CD14-positive monocyte (primary cell): ENCODE measurements at regions not wholly inside any gene's neighbourhood (a gene's known extent, or its start where the extent isn't known, plus 50 kb on each side); places are given as distances from the start of the nearest gene placed in this dataset.

ENCODE experiments used
- DNase-seq, 3 donors: peaks; one replicate each; pipeline ENCODE4 v3.0.0-alpha.2; 2011 to 2022
- H2AFZ ChIP-seq: 2 replicates; pipeline ENCODE4 v1.6.0; 2012; ENCODE audit warnings: mild to moderate bottlenecking, low read depth, low read length, inconsistent platforms; ENCODE audit not compliant: insufficient read depth, poor library complexity, severe bottlenecking
- H3K27ac ChIP-seq, 2 donors: 1 replicate in 1 of 2; 2 replicates in 1 of 2; pipeline ENCODE4 v1.5.1; 2012 to 2013; ENCODE audit warnings: low read length in 2 of 2, control low read depth in 1 of 2, inconsistent platforms in 1 of 2, low read depth in 1 of 2, mild to moderate bottlenecking in 1 of 2
- H3K27me3 ChIP-seq, 2 donors: one replicate each; pipeline versions ENCODE4 v1.6.0 to v1.6.1; 2011 to 2013; ENCODE audit warnings: low read length in 2 of 2; ENCODE audit not compliant: control insufficient read depth in 2 of 2, insufficient read depth in 2 of 2
- H3K36me3 ChIP-seq, 2 donors: replicated peaks in 1 of 2; 1 replicate in 1 of 2; 2 replicates in 1 of 2; pipeline versions ENCODE4 v1.5.1 to v1.6.1; 2012 to 2013; ENCODE audit warnings: low read length in 2 of 2, control low read depth in 1 of 2, inconsistent platforms in 1 of 2, mild to moderate bottlenecking in 1 of 2; ENCODE audit not compliant: insufficient read depth in 2 of 2, control insufficient read depth in 1 of 2
- H3K4me1 ChIP-seq, 2 donors: 1 replicate in 1 of 2; 2 replicates in 1 of 2; pipeline versions ENCODE4 v1.5.1 to v1.6.1; 2012 to 2013; ENCODE audit warnings: low read length in 2 of 2, control low read depth in 1 of 2, inconsistent platforms in 1 of 2, mild to moderate bottlenecking in 1 of 2, moderate library complexity in 1 of 2; ENCODE audit not compliant: insufficient read depth in 2 of 2, control insufficient read depth in 1 of 2
- H3K4me2 ChIP-seq: replicated peaks from 2 replicates; pipeline ENCODE3; 2012; ENCODE audit warnings: low read length, moderate library complexity, mild to moderate bottlenecking; ENCODE audit not compliant: poor library complexity, severe bottlenecking; ENCODE audit errors: extremely low read depth
- H3K4me3 ChIP-seq, 3 experiments: fragments of 200-600 bp in 1 of 3; sonication (generic) in 1 of 3; replicated peaks in 1 of 3; 1 replicate in 2 of 3; 2 replicates in 1 of 3; pipeline ENCODE4 v1.5.1; 2011 to 2013; ENCODE audit warnings: low read length in 3 of 3, mild to moderate bottlenecking in 3 of 3, control low read depth in 2 of 3, low read depth in 2 of 3, inconsistent platforms in 1 of 3, moderate library complexity in 1 of 3
- H3K79me2 ChIP-seq: 2 replicates; pipeline ENCODE4 v1.6.0; 2012; ENCODE audit warnings: mild to moderate bottlenecking, control low read depth, inconsistent platforms, low read length, moderate library complexity; ENCODE audit not compliant: insufficient read depth
- H3K9ac ChIP-seq: 2 replicates; pipeline ENCODE4 v1.6.0; 2017; ENCODE audit warnings: low read length, mild to moderate bottlenecking; ENCODE audit not compliant: insufficient read depth, poor library complexity, severe bottlenecking
- H3K9me3 ChIP-seq, 2 donors: replicated peaks in 1 of 2; 1 replicate in 1 of 2; 2 replicates in 1 of 2; pipeline versions ENCODE4 v1.5.1 to v1.6.1; 2012 to 2013; ENCODE audit warnings: low read length in 2 of 2, control low read depth in 1 of 2; ENCODE audit not compliant: control insufficient read depth in 1 of 2, insufficient read depth in 1 of 2
- H4K20me1 ChIP-seq: 2 replicates; pipeline ENCODE4 v1.6.0; 2012; ENCODE audit warnings: mild to moderate bottlenecking, low read length, control low read depth, moderate library complexity; ENCODE audit not compliant: insufficient read depth
- H3K27ac Mint-ChIP-seq, 7 donors: one replicate each; pipeline ENCODE4 v1.8.0; 2020; ENCODE audit warnings: mild to moderate bottlenecking in 7 of 7, mixed read lengths in 7 of 7, moderate library complexity in 6 of 7, inconsistent platforms in 2 of 7
- H3K27me3 Mint-ChIP-seq, 3 donors: one replicate each; pipeline ENCODE4 v1.8.0; 2021 to 2022; ENCODE audit warnings: low read depth in 3 of 3, mild to moderate bottlenecking in 3 of 3, mixed read lengths in 3 of 3, moderate library complexity in 3 of 3, inconsistent platforms in 1 of 3
- H3K36me3 Mint-ChIP-seq, 2 donors: one replicate each; pipeline ENCODE4 v1.8.0; 2020; ENCODE audit warnings: mixed read lengths in 2 of 2, inconsistent platforms in 1 of 2, mild to moderate bottlenecking in 1 of 2
- H3K4me1 Mint-ChIP-seq: one replicate; pipeline ENCODE4 v1.8.0; 2020; ENCODE audit warnings: mild to moderate bottlenecking, mixed read lengths
- H3K4me3 Mint-ChIP-seq, 2 donors: one replicate each; pipeline ENCODE4 v1.8.0; 2020; ENCODE audit warnings: mild to moderate bottlenecking in 2 of 2, mixed read lengths in 2 of 2, moderate library complexity in 1 of 2
- H3K9me3 Mint-ChIP-seq, 7 donors: one replicate each; pipeline ENCODE4 v1.8.0; 2020 to 2022; ENCODE audit warnings: mixed read lengths in 7 of 7, mild to moderate bottlenecking in 6 of 7, moderate library complexity in 6 of 7, inconsistent platforms in 2 of 7
- WGBS: methylation state at CpG from one replicate; pipeline ENCODE4 v1.1.5; 2013; ENCODE audit warnings: missing lambda C conversion rate; ENCODE audit not compliant: insufficient coverage; 5-methylcytosine and 5-hydroxymethylcytosine counted together
- intact Hi-C, 2 donors: fragments of 100-400 bp; cut with micrococcal nuclease; formaldehyde crosslinking; loops; one replicate each; pipeline versions ENCODE4 v1.15.0 to v1.15.1; 2023
- TF ChIP-seq, protein P1 (sequence below): fragments of 200-600 bp; IDR thresholded peaks from one replicate; pipeline ENCODE4 v1.8.0; 2022; ENCODE audit warnings: antibody characterized with exemption, mild to moderate bottlenecking

DNA sequence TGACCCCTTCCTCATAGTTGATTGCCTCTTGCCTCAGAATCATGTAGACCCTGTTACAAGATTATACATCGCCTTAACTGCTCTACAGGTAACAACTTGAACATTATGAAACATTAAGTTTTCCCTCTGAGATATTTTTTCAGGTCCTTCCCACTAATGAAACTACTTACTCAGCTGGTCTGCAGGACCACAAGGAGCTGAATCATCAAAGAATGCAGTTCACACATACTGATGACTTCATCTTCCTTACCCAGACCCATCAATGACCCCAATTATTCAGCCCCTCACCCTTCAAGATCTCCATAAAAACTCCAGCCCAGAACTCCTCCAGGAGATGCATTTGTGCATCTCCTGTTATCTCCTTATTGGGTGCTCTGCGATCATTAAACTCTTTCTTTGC is 720.9 kb downstream of the RAPGEF2 start:
- Mint-ChIP-seq H3K4me1 (no peaks in the 10 kb centered on the region), H3K27me3 (no peaks in the 10 kb centered on the region), H3K4me3 (no peak overlapping the region), H3K27ac (no peak overlapping the region), H3K9me3 (peaks cover 0 to 14% (median 4%) of the 10 kb centered on the region in 7 donors), H3K36me3 (no peaks in the 10 kb centered on the region)
- Histone ChIP-seq H4K20me1 (no peaks in the 10 kb centered on the region), H3K4me3 (no peak overlapping the region), H3K36me3 (no peaks in the 10 kb centered on the region), H3K27me3 (no peaks in the 10 kb centered on the region), H3K4me2 (no peak overlapping the region), H3K4me1 (no peaks in the 10 kb centered on the region), H3K9me3 (no peaks in the 10 kb centered on the region), H3K27ac (no peak overlapping the region), H2AFZ (no peak overlapping the region), H3K9ac (no peak overlapping the region), H3K79me2 (no peaks in the 10 kb centered on the region)
- no peak for DNase-seq
- intact Hi-C loops, result no loop called here
- WGBS, result no CpG with 5 or more reads among the region's 2 CpGs
- TF ChIP-seq, protein P1, sequence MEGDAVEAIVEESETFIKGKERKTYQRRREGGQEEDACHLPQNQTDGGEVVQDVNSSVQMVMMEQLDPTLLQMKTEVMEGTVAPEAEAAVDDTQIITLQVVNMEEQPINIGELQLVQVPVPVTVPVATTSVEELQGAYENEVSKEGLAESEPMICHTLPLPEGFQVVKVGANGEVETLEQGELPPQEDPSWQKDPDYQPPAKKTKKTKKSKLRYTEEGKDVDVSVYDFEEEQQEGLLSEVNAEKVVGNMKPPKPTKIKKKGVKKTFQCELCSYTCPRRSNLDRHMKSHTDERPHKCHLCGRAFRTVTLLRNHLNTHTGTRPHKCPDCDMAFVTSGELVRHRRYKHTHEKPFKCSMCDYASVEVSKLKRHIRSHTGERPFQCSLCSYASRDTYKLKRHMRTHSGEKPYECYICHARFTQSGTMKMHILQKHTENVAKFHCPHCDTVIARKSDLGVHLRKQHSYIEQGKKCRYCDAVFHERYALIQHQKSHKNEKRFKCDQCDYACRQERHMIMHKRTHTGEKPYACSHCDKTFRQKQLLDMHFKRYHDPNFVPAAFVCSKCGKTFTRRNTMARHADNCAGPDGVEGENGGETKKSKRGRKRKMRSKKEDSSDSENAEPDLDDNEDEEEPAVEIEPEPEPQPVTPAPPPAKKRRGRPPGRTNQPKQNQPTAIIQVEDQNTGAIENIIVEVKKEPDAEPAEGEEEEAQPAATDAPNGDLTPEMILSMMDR, result no peak

DNA sequence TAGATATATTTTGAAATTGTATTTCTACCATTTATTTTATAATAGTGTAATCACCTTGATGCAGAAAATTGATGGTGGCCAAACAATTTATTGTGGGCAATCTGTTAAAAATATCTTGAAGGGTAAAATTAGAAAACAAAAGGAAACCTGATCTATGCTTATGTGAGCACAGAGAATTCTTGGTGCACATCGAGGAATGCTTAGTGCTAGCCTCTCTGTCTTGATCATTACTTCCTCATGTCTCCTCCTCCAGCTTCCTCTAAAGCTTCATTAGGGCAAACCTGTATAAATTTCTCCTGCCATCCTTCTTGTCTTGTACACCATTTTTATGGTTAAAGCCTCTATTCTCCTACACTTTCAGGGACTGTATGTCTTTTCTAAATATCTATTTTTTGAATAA is 725.8 kb downstream of the RAPGEF2 start:
- H3K4me2 ChIP-seq, result no peak overlapping the region
- Mint-ChIP-seq H3K36me3 (no peaks in the 10 kb centered on the region), H3K4me1 (no peaks in the 10 kb centered on the region), H3K27ac (no peak overlapping the region), H3K9me3 (peaks cover under 1 to 18% (median 4%) of the 10 kb centered on the region in 7 donors), H3K4me3 (no peak overlapping the region), H3K27me3 (no peaks in the 10 kb centered on the region)
- no peak overlapping the region for H3K4me3 ChIP-seq
- no peak overlapping the region for H3K27ac ChIP-seq
- no peaks in the 10 kb centered on the region for H3K79me2 ChIP-seq
- H3K36me3 ChIP-seq, result no peaks in the 10 kb centered on the region
- intact Hi-C loops, result no loop called here
- H3K4me1 ChIP-seq, result no peaks in the 10 kb centered on the region
- no peaks in the 10 kb centered on the region for H4K20me1 ChIP-seq
- H3K27me3 ChIP-seq, result no peaks in the 10 kb centered on the region
- H2AFZ ChIP-seq, result no peak overlapping the region
- H3K9ac ChIP-seq, result no peak overlapping the region
- 86% methylated on average over 1 of the region's 1 CpG for WGBS
- TF ChIP-seq, protein P1, result no peak
- no peak for DNase-seq
- peaks cover 4% of the 10 kb centered on the region in 2 donors for H3K9me3 ChIP-seq
